ENCODE measurements at regions not wholly inside any gene's neighbourhood (a gene's known extent, or its start where the extent isn't known, plus 50 kb on each side); places are given as distances from the start of the nearest gene placed in this dataset.

DNA sequence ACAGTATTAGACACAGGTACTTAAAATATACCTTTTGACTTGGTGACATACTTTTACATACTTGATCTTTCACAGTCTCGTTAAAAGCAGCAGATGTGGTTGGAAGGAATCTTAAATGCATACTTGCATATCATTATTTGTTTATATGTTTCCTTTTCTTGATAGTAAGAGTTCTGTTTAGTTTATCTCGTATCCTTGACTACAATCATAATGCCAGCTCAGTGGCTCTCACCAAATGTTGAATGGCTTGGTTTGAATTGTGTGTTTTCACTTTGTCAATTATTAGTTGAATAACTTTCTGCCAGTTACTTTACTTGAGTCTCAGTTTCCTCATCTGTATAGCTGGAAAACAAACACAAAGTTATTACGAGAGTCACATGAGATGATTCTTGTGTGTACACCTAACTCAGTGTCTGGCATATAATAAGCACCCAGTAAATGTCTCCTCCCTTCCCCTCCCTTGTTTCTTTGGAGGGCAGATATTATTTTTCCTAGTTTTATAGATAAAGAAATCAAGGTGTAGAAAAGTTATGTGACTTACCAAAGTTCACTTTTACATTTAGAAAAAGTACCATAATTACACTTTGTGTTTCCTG, 131.6 kb upstream of the IVNS1ABP start:
- no peaks in the 10 kb centered on the region for H3K9me3 ChIP-seq (ENCODE audit: control insufficient read depth, insufficient read depth, low read length)
- no peak overlapping the region for H3K4me3 ChIP-seq (ENCODE audit: low read length)
- no peaks in the 10 kb centered on the region for H3K79me2 ChIP-seq (ENCODE audit: control insufficient read depth, low read length)
- H3K4me2 ChIP-seq (ENCODE audit: low read length), result no peak overlapping the region
- no peaks in the 10 kb centered on the region for H4K20me1 ChIP-seq (ENCODE audit: control insufficient read depth, insufficient read depth, low read depth, low read length)
- no peaks in the 10 kb centered on the region for H3K27me3 ChIP-seq (ENCODE audit: control insufficient read depth, low read length)
- no peaks in the 10 kb centered on the region for H3K36me3 ChIP-seq (ENCODE audit: control insufficient read depth, low read length)
- H3K9me2 ChIP-seq (replicated peaks; ENCODE audit: control insufficient read depth, low read length), result no peaks in the 10 kb centered on the region
- H3K27ac ChIP-seq (ENCODE audit: low read depth, low read length), result no peak overlapping the region
- no peaks in the 10 kb centered on the region for H3F3A ChIP-seq (ENCODE audit: control insufficient read depth, insufficient read depth)
- H3K4me1 ChIP-seq (ENCODE audit: control insufficient read depth, low read length), result no peaks in the 10 kb centered on the region
- no peak for TF ChIP-seq EZH2phosphoT487 (IDR thresholded peaks at IDR 0.05; ENCODE audit: borderline replicate concordance, low read length)
- TF ChIP-seq, protein P1, sequence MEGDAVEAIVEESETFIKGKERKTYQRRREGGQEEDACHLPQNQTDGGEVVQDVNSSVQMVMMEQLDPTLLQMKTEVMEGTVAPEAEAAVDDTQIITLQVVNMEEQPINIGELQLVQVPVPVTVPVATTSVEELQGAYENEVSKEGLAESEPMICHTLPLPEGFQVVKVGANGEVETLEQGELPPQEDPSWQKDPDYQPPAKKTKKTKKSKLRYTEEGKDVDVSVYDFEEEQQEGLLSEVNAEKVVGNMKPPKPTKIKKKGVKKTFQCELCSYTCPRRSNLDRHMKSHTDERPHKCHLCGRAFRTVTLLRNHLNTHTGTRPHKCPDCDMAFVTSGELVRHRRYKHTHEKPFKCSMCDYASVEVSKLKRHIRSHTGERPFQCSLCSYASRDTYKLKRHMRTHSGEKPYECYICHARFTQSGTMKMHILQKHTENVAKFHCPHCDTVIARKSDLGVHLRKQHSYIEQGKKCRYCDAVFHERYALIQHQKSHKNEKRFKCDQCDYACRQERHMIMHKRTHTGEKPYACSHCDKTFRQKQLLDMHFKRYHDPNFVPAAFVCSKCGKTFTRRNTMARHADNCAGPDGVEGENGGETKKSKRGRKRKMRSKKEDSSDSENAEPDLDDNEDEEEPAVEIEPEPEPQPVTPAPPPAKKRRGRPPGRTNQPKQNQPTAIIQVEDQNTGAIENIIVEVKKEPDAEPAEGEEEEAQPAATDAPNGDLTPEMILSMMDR (IDR thresholded peaks at IDR 0.05; ENCODE audit: low read depth, low read length, poor library complexity, severe bottlenecking), result no peak

DNA sequence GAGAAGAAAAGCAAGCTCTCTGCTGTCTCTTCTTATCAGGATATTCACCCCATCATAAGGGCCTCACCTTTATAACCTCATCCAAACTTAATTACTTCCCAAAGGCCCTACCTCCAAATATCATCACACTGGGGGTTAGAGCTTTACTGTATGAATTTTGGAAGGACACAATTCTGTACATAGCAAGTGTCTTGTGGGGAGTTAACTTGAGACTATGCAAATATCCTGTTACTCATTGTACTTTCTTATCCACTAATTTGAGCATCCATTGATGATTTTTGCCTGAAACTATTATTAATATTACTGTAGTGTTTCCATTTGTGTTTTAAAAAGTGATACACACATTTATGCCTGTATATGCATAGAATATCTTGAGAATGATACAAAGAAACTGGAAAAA, 129.1 kb upstream of the IVNS1ABP start:
- H3K36me3 ChIP-seq (ENCODE audit: control insufficient read depth, low read length), result no peaks in the 10 kb centered on the region
- H3K79me2 ChIP-seq (ENCODE audit: control insufficient read depth, low read length), result no peaks in the 10 kb centered on the region
- no peaks in the 10 kb centered on the region for H4K20me1 ChIP-seq (ENCODE audit: control insufficient read depth, insufficient read depth, low read depth, low read length)
- no peaks in the 10 kb centered on the region for H3K9me3 ChIP-seq (ENCODE audit: control insufficient read depth, insufficient read depth, low read length)
- no peak overlapping the region for H3K4me3 ChIP-seq (ENCODE audit: low read length)
- H3F3A ChIP-seq (ENCODE audit: control insufficient read depth, insufficient read depth), result no peaks in the 10 kb centered on the region
- H3K4me1 ChIP-seq (ENCODE audit: control insufficient read depth, low read length), result no peaks in the 10 kb centered on the region
- TF ChIP-seq EZH2phosphoT487 (IDR thresholded peaks at IDR 0.05; ENCODE audit: borderline replicate concordance, low read length), result no peak
- TF ChIP-seq, protein P1 (IDR thresholded peaks at IDR 0.05; ENCODE audit: low read depth, low read length, poor library complexity, severe bottlenecking), result no peak
- no peak overlapping the region for H3K27ac ChIP-seq (ENCODE audit: low read depth, low read length)
- H3K9me2 ChIP-seq (replicated peaks; ENCODE audit: control insufficient read depth, low read length), result no peaks in the 10 kb centered on the region
- peaks cover 2% of the 10 kb centered on the region; the same call in 1 of the 2 replicates for H3K27me3 ChIP-seq (ENCODE audit: control insufficient read depth, low read length)
- no peak overlapping the region for H3K4me2 ChIP-seq (ENCODE audit: low read length)

DNA sequence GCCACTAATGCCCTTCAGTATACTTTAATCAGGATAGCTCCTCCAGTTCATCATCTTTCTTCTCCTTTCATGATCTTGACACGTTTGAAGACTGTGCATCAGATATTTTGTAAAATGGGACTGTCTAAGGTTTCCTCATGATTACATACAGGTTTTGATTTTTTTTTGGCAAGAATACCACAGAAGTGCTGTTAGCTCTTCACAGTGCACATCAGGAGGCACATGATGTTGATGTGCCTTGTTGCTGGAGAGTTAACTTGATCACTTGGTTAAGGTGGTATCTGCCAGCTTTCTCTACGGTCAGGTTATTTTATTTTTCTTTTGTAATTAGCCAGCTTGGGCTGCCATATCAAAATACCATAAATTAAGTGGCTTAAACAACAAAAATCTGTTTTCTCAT, 128.6 kb upstream of the IVNS1ABP start:
- Histone ChIP-seq H3K4me3 (ENCODE audit: low read length) (no peak overlapping the region), H3K27me3 (ENCODE audit: control insufficient read depth, low read length) (peaks cover 2% of the 10 kb centered on the region; the same call in 1 of the 2 replicates), H3K9me3 (ENCODE audit: control insufficient read depth, insufficient read depth, low read length) (no peaks in the 10 kb centered on the region), H3K79me2 (ENCODE audit: control insufficient read depth, low read length) (no peaks in the 10 kb centered on the region), H3K4me2 (ENCODE audit: low read length) (no peak overlapping the region), H3K27ac (ENCODE audit: low read depth, low read length) (no peak overlapping the region), H3K36me3 (ENCODE audit: control insufficient read depth, low read length) (no peaks in the 10 kb centered on the region), H4K20me1 (ENCODE audit: control insufficient read depth, insufficient read depth, low read depth, low read length) (no peaks in the 10 kb centered on the region), H3F3A (ENCODE audit: control insufficient read depth, insufficient read depth) (no peaks in the 10 kb centered on the region), H3K9me2 (replicated peaks; ENCODE audit: control insufficient read depth, low read length) (no peaks in the 10 kb centered on the region), H3K4me1 (ENCODE audit: control insufficient read depth, low read length) (no peaks in the 10 kb centered on the region)
- no peak for TF ChIP-seq EZH2phosphoT487 (IDR thresholded peaks at IDR 0.05; ENCODE audit: borderline replicate concordance, low read length)
- TF ChIP-seq, protein P1 (IDR thresholded peaks at IDR 0.05; ENCODE audit: low read depth, low read length, poor library complexity, severe bottlenecking), result no peak
